Esophagus squamous epithelium (tissue), 5 donors: ENCODE measurements at regions not wholly inside any gene's neighbourhood (a gene's known extent, or its start where the extent isn't known, plus 50 kb on each side); places are given as distances from the start of the nearest gene placed in this dataset.
"Not testable (repeated sequence)": the region's sequence is repeated elsewhere in the genome, so short reads cannot be mapped to it uniquely, and the experiment has no call there.

Experiments
- DNase-seq: peaks from one replicate; lab custom pipeline; 2025; lab: John Stamatoyannopoulos, UW
- H3K27ac ChIP-seq, 4 donors: fragments of 200-600 bp; sonication (generic); one replicate each; pipeline ENCODE4 v1.5.1; 2016 to 2019; ENCODE audit warnings: mild to moderate bottlenecking in 1 of 4
- H3K27me3 ChIP-seq, 4 donors: fragments of 200-600 bp; sonication (generic); 1 replicate in 3 of 4; 2 replicates in 1 of 4; pipeline versions ENCODE4 v1.5.1 to v1.6.0; 2017 to 2021; ENCODE audit warnings: antibody characterized with exemption in 1 of 4
- H3K36me3 ChIP-seq, 3 donors: fragments of 200-600 bp; sonication (generic); one replicate each; pipeline ENCODE4 v1.5.1; 2016 to 2019
- H3K4me1 ChIP-seq, 3 donors: fragments of 200-600 bp; sonication (generic); one replicate each; pipeline ENCODE4 v1.5.1; 2017 to 2019
- H3K4me3 ChIP-seq, 4 donors: fragments of 200-600 bp; sonication (generic); 1 replicate in 3 of 4; 2 replicates in 1 of 4; pipeline ENCODE4 v1.5.1; 2016 to 2019; ENCODE audit warnings: mild to moderate bottlenecking in 2 of 4, moderate library complexity in 1 of 4
- H3K9me3 ChIP-seq, 3 donors: fragments of 200-600 bp; sonication (generic); one replicate each; pipeline ENCODE4 v1.5.1; 2016 to 2019
- CTCF ChIP-seq, 6 experiments: fragments of 450-650 bp in 4 of 6; fragments of 200-600 bp in 2 of 6; sonication (generic) in 2 of 6; IDR thresholded peaks; one replicate each; pipeline ENCODE4 v1.5.1; 2016 to 2019; ENCODE audit warnings: antibody characterized with exemption in 6 of 6, mild to moderate bottlenecking in 4 of 6, moderate library complexity in 4 of 6
- POLR2A ChIP-seq, 4 donors: fragments of 450-650 bp; IDR thresholded peaks; one replicate each; pipeline ENCODE4 v1.6.1; 2017; ENCODE audit warnings: antibody characterized with exemption in 4 of 4, mild to moderate bottlenecking in 4 of 4, moderate library complexity in 3 of 4
- WGBS, 2 donors: methylation state at CpG; one replicate each; pipeline ENCODE4 v1.1.5; 2018; 5-methylcytosine and 5-hydroxymethylcytosine counted together
- intact Hi-C: fragments of 100-400 bp; cut with DNase I; formaldehyde crosslinking; loops from one replicate; pipeline ENCODE4 v1.15.0; 2022
- donor health status: DM: yes; HTN: yes; CAD: no.

GRCh38 chr1:183753464-183753891 is 51.4 kb upstream of the RGL1 start:
- intact Hi-C loops, result no loop called here
- DNase-seq, result no peak

GRCh38 chr1:183744132-183744913 is 60.6 kb upstream of the RGL1 start:
- 65 to 67% methylated on average over 1 of the region's 1 CpG for WGBS, 2 donors
- H3K36me3 ChIP-seq, result no peaks in the 10 kb centered on the region
- H3K27me3 ChIP-seq, result no peaks in the 10 kb centered on the region
- no peaks in the 10 kb centered on the region for H3K4me1 ChIP-seq
- intact Hi-C loops, result no loop called here
- H3K4me3 ChIP-seq, result no peak overlapping the region
- H3K27ac ChIP-seq, result no peak overlapping the region
- TF ChIP-seq POLR2A (IDR thresholded peaks at IDR 0.05) (no peak), CTCF (IDR thresholded peaks at IDR 0.05) (no peak)
- DNase-seq, result no peak
- no peaks in the 10 kb centered on the region for H3K9me3 ChIP-seq

More at GRCh38 chr1:183753464-183753891, 51.4 kb upstream of the RGL1 start:
- Histone ChIP-seq H3K4me3 (no peak overlapping the region), H3K27me3 (no peaks in the 10 kb centered on the region), H3K4me1 (no peaks in the 10 kb centered on the region), H3K27ac (no peak overlapping the region), H3K9me3 (peaks cover 0 to 11% (median 0%) of the 10 kb centered on the region in 3 donors), H3K36me3 (no peaks in the 10 kb centered on the region)
- TF ChIP-seq POLR2A (IDR thresholded peaks at IDR 0.05) (no peak), CTCF (IDR thresholded peaks at IDR 0.05) (no peak)

- 80 to 82% methylated on average over 4 of the region's 4 CpGs for WGBS, 2 donors
- Histone ChIP-seq H3K9me3 (no peaks in the 10 kb centered on the region), H3K4me3 (no peak overlapping the region), H3K27ac (no peak overlapping the region), H3K27me3 (no peaks in the 10 kb centered on the region), H3K4me1 (no peaks in the 10 kb centered on the region), H3K36me3 (no peaks in the 10 kb centered on the region)
- DNase-seq, result no peak
- no peak for TF ChIP-seq CTCF (IDR thresholded peaks at IDR 0.05)
- no peak for TF ChIP-seq POLR2A (IDR thresholded peaks at IDR 0.05)
- intact Hi-C loops, result no loop called here
Observed at GRCh38 chr1:183742355-183742754, 62.6 kb upstream of the RGL1 start.

GRCh38 chr1:183739741-183740271 is 65.1 kb upstream of the RGL1 start:
- WGBS, 2 donors, result 54% methylated on average over 6 of the region's 6 CpGs
- no peak for DNase-seq
- Histone ChIP-seq H3K27ac (no peak overlapping the region), H3K4me1 (no peaks in the 10 kb centered on the region), H3K4me3 (peak overlapping the region in 1 of 4 donors; percentile 4), H3K9me3 (no peaks in the 10 kb centered on the region), H3K27me3 (no peaks in the 10 kb centered on the region), H3K36me3 (no peaks in the 10 kb centered on the region)
- intact Hi-C loops, result no loop called here
- no peak for TF ChIP-seq CTCF (IDR thresholded peaks at IDR 0.05)
- TF ChIP-seq POLR2A (IDR thresholded peaks at IDR 0.05), result no peak

- no peak for DNase-seq
- Histone ChIP-seq H3K27ac (no peak overlapping the region), H3K4me3 (no peak overlapping the region), H3K27me3 (no peaks in the 10 kb centered on the region), H3K36me3 (no peaks in the 10 kb centered on the region), H3K9me3 (no peaks in the 10 kb centered on the region), H3K4me1 (peaks cover 0 to 4% (median 0%) of the 10 kb centered on the region in 3 donors)
- TF ChIP-seq CTCF (IDR thresholded peaks at IDR 0.05), result no peak
- TF ChIP-seq POLR2A (IDR thresholded peaks at IDR 0.05), result no peak
- intact Hi-C loops, result no loop called here
- WGBS, 2 donors, result 74 to 84% methylated on average over 2 of the region's 2 CpGs
Observed at GRCh38 chr1:183739082-183739481, 65.8 kb upstream of the RGL1 start.

GRCh38 chr1:183737916-183738315 is 67.0 kb upstream of the RGL1 start:
- DNase-seq, intact Hi-C loops, H3K4me3 ChIP-seq, H3K36me3 ChIP-seq, H3K4me1 ChIP-seq, H3K9me3 ChIP-seq, H3K27me3 ChIP-seq, H3K27ac ChIP-seq: not testable (repeated sequence)
- WGBS, 2 donors, result 83 to 89% methylated on average over 5 to 7 of the region's 7 CpGs
